ENCODE measurements at regions not wholly inside any gene's neighbourhood (a gene's known extent, or its start where the extent isn't known, plus 50 kb on each side); places are given as distances from the start of the nearest gene placed in this dataset.

DNA sequence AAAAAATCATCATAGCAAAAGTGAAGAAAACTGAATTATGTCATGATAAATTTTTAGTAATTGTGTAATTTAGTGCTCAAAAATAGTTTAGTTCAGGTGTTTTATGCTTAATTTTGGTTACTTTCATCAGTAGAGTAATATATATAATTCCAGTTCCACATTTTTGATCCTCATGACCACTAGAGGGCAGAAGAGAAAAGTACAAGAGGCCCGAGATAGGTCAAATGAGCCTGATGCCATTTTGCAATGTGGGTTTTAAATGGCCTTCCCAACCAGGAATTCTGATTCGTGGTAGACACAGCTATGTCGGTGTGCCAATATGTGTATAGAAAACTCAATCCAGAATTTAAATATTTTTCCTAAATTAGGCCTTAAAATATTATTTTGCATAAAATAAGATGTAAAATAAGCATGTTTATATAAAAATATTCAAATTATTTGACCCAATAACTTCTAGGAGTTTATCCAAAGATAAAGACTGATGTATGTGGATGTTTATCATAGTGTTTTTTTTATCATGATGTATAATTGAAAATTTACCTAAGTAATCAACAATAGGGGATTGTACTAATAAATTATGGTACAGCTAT lies 159.7 kb upstream of the RPS6KA2 start:
- no CpG with 5 or more reads among the region's 3 CpGs for WGBS (ENCODE audit: insufficient coverage)
- no peaks in the 10 kb centered on the region for H3K27me3 ChIP-seq (ENCODE audit: control insufficient read depth, insufficient read depth, low read length)
- no peak overlapping the region for H3K4me3 ChIP-seq (ENCODE audit: low read length)
- DNase-seq, result peak; percentile 71
- H3K36me3 ChIP-seq (ENCODE audit: control insufficient read depth, insufficient read depth, low read length), result no peaks in the 10 kb centered on the region
- no peaks in the 10 kb centered on the region for H3K9me3 ChIP-seq (replicated peaks; ENCODE audit: control insufficient read depth, low read depth, low read length)
- no peak overlapping the region for H3K27ac ChIP-seq (ENCODE audit: low read length)
- no peaks in the 10 kb centered on the region for H3K4me1 ChIP-seq (ENCODE audit: control insufficient read depth, insufficient read depth, low read length)

GRCh38 chr6:166785131-166785530 lies 158.1 kb upstream of the RPS6KA2 start:
- H3K4me1 ChIP-seq (ENCODE audit: control insufficient read depth, insufficient read depth, low read length), result no peaks in the 10 kb centered on the region
- no peak overlapping the region for H3K4me3 ChIP-seq (ENCODE audit: low read length)
- DNase-seq, result no peak
- H3K9me3 ChIP-seq (replicated peaks; ENCODE audit: control insufficient read depth, low read depth, low read length), result no peaks in the 10 kb centered on the region
- H3K27me3 ChIP-seq (ENCODE audit: control insufficient read depth, insufficient read depth, low read length), result no peaks in the 10 kb centered on the region
- no peaks in the 10 kb centered on the region for H3K36me3 ChIP-seq (ENCODE audit: control insufficient read depth, insufficient read depth, low read length)
- 96% methylated on average over 2 of the region's 6 CpGs for WGBS (ENCODE audit: insufficient coverage)
- H3K27ac ChIP-seq (ENCODE audit: low read length), result no peak overlapping the region

GRCh38 chr6:166784691-166785090 lies 157.6 kb upstream of the RPS6KA2 start:
- H3K4me3 ChIP-seq (ENCODE audit: low read length), result no peak overlapping the region
- H3K27me3 ChIP-seq (ENCODE audit: control insufficient read depth, insufficient read depth, low read length), result no peaks in the 10 kb centered on the region
- H3K4me1 ChIP-seq (ENCODE audit: control insufficient read depth, insufficient read depth, low read length), result no peaks in the 10 kb centered on the region
- no peaks in the 10 kb centered on the region for H3K9me3 ChIP-seq (replicated peaks; ENCODE audit: control insufficient read depth, low read depth, low read length)
- DNase-seq, result no peak
- no peaks in the 10 kb centered on the region for H3K36me3 ChIP-seq (ENCODE audit: control insufficient read depth, insufficient read depth, low read length)
- no peak overlapping the region for H3K27ac ChIP-seq (ENCODE audit: low read length)
- 64% methylated on average over 3 of the region's 7 CpGs for WGBS (ENCODE audit: insufficient coverage)

- H3K4me3 ChIP-seq (ENCODE audit: low read length), result no peak overlapping the region
- H3K4me1 ChIP-seq (ENCODE audit: control insufficient read depth, insufficient read depth, low read length), result no peaks in the 10 kb centered on the region
- H3K27me3 ChIP-seq (ENCODE audit: control insufficient read depth, insufficient read depth, low read length), result no peaks in the 10 kb centered on the region
- H3K27ac ChIP-seq (ENCODE audit: low read length), result no peak overlapping the region
- no peaks in the 10 kb centered on the region for H3K36me3 ChIP-seq (ENCODE audit: control insufficient read depth, insufficient read depth, low read length)
- DNase-seq, result no peak
- H3K9me3 ChIP-seq (replicated peaks; ENCODE audit: control insufficient read depth, low read depth, low read length), result no peaks in the 10 kb centered on the region
- WGBS (ENCODE audit: insufficient coverage), result 71% methylated on average over 10 of the region's 10 CpGs
These were observed 155.5 kb upstream of the RPS6KA2 start for GRCh38 chr6:166782520-166782919.

DNA sequence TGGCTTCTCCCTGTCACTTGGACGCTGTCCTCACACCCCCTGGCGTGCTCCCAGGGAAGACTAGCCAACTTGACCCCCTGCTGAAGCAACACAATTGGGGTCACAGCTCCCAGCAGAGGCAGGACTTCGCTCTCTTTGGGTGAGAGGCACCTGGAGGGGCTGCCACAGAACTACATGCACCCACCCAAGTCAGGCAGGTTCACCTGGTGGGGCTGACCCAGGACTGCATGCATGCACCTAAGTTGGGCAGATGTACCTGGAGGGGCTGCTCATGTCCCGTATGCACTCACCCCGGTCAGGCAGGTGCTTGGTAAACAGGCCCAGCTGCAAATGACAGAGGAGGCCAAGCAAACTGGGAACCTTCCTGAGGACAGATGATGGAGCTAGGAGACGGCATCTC lies 154.3 kb upstream of the RPS6KA2 start:
- Histone ChIP-seq H3K27me3 (ENCODE audit: control insufficient read depth, insufficient read depth, low read length) (peaks cover 5% of the 10 kb centered on the region), H3K9me3 (replicated peaks; ENCODE audit: control insufficient read depth, low read depth, low read length) (no peaks in the 10 kb centered on the region)
- WGBS (ENCODE audit: insufficient coverage), result 66% methylated on average over 5 of the region's 6 CpGs

DNA sequence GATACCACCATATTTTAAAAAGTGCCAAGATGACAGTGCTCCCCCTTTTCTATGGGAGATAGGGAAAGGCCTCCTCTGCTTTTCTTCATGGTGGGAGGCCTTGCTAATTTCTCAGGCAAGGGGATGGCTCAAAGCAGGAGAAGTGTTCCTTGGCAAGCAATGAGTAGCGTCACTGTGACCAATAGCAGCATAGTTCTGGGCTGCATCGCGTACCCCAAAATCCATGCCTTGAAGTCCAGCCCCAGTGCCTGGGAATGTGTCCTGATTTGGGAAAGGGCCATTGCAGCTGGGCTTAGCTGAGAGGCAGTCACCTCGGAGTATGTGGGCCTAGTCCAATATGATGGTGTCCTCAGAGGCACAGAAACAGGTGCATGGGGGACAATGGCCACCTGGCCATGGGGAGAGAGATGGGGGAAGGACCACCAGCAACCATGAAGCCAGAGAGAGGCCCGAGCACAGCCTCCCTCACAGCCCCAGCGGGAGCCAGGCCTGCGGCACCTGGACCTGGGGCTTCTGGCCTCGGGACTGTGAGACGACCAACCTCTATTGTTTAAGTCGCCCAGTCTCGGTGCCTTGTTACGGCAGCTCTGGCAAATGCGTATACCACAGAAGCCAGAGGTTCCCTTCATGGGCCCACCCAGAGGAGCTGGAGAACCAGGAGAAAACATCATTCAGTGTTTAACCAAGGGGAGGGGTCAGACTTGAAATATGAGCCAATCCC lies 153.1 kb upstream of the RPS6KA2 start:
- no peak overlapping the region for H3K27ac ChIP-seq (ENCODE audit: low read length)
- peaks cover 11% of the 10 kb centered on the region for H3K27me3 ChIP-seq (ENCODE audit: control insufficient read depth, insufficient read depth, low read length)
- no peak for DNase-seq
- WGBS (ENCODE audit: insufficient coverage), result 59% methylated on average over 11 of the region's 13 CpGs
- no peak overlapping the region for H3K4me3 ChIP-seq (ENCODE audit: low read length)
- no peaks in the 10 kb centered on the region for H3K9me3 ChIP-seq (replicated peaks; ENCODE audit: control insufficient read depth, low read depth, low read length)
- H3K4me1 ChIP-seq (ENCODE audit: control insufficient read depth, insufficient read depth, low read length), result no peaks in the 10 kb centered on the region
- H3K36me3 ChIP-seq (ENCODE audit: control insufficient read depth, insufficient read depth, low read length), result no peaks in the 10 kb centered on the region

More for the DNA sequence above, 154.3 kb upstream of the RPS6KA2 start:
- no peak for DNase-seq
- Histone ChIP-seq H3K36me3 (ENCODE audit: control insufficient read depth, insufficient read depth, low read length) (no peaks in the 10 kb centered on the region), H3K4me3 (ENCODE audit: low read length) (no peak overlapping the region), H3K4me1 (ENCODE audit: control insufficient read depth, insufficient read depth, low read length) (no peaks in the 10 kb centered on the region), H3K27ac (ENCODE audit: low read length) (no peak overlapping the region)

DNA sequence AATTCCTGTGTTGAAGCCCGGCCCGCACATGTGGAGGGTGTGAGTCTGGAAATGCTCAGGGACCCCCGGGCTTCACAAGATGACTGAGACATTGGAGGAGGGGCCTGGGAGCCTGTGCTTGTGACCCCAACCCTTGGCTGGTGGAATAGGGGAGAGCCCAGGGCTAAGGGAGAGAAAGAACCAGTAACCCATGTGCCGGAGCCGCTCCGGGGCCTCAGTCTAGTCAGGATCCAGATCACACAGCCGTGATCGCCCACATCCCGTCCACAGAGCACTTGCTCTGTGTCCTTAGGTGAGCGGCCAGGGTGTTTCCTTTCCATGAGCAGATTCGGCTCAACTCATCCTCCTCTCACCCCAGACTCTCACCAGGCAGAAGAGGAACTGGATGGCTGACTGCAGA lies 152.3 kb upstream of the RPS6KA2 start:
- Histone ChIP-seq H3K4me3 (ENCODE audit: low read length) (no peak overlapping the region), H3K9me3 (replicated peaks; ENCODE audit: control insufficient read depth, low read depth, low read length) (no peaks in the 10 kb centered on the region), H3K27ac (ENCODE audit: low read length) (no peak overlapping the region), H3K27me3 (ENCODE audit: control insufficient read depth, insufficient read depth, low read length) (peaks cover 14% of the 10 kb centered on the region), H3K4me1 (ENCODE audit: control insufficient read depth, insufficient read depth, low read length) (no peaks in the 10 kb centered on the region), H3K36me3 (ENCODE audit: control insufficient read depth, insufficient read depth, low read length) (no peaks in the 10 kb centered on the region)
- DNase-seq, result no peak
- WGBS (ENCODE audit: insufficient coverage), result 27% methylated on average over 3 of the region's 11 CpGs

DNA sequence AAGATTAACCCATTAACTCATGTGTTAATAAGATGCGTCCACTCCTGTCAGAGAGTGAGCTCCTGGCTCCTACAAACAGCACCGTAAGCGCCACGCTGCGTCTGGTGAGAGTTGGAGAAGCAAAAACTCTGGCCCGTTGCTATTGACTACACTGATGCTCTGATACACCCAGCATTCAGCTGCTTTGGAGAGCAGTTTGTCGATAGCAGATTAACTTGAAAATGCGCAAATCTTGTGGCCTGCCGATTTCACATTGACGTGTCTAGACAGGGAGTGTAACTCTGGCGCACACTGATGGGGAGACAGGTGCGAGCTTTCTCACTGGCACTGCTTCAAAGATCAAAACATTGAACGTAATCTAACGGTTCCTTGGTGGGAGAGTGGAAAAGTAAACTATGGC lies 151.7 kb upstream of the RPS6KA2 start:
- peaks cover 16% of the 10 kb centered on the region for H3K27me3 ChIP-seq (ENCODE audit: control insufficient read depth, insufficient read depth, low read length)
- no peak for DNase-seq
- H3K36me3 ChIP-seq (ENCODE audit: control insufficient read depth, insufficient read depth, low read length), result no peaks in the 10 kb centered on the region
- no peaks in the 10 kb centered on the region for H3K9me3 ChIP-seq (replicated peaks; ENCODE audit: control insufficient read depth, low read depth, low read length)
- no peaks in the 10 kb centered on the region for H3K4me1 ChIP-seq (ENCODE audit: control insufficient read depth, insufficient read depth, low read length)
- no peak overlapping the region for H3K27ac ChIP-seq (ENCODE audit: low read length)
- H3K4me3 ChIP-seq (ENCODE audit: low read length), result no peak overlapping the region
- WGBS (ENCODE audit: insufficient coverage), result 83% methylated on average over 13 of the region's 14 CpGs

GRCh38 chr6:166778046-166778445 lies 151.0 kb upstream of the RPS6KA2 start:
- no peaks in the 10 kb centered on the region for H3K4me1 ChIP-seq (ENCODE audit: control insufficient read depth, insufficient read depth, low read length)
- WGBS (ENCODE audit: insufficient coverage), result 68% methylated on average over 5 of the region's 9 CpGs
- H3K9me3 ChIP-seq (replicated peaks; ENCODE audit: control insufficient read depth, low read depth, low read length), result no peaks in the 10 kb centered on the region
- no peaks in the 10 kb centered on the region for H3K36me3 ChIP-seq (ENCODE audit: control insufficient read depth, insufficient read depth, low read length)
- H3K4me3 ChIP-seq (ENCODE audit: low read length), result no peak overlapping the region
- peaks cover 19% of the 10 kb centered on the region for H3K27me3 ChIP-seq (ENCODE audit: control insufficient read depth, insufficient read depth, low read length)
- H3K27ac ChIP-seq (ENCODE audit: low read length), result no peak overlapping the region
- no peak for DNase-seq

DNA sequence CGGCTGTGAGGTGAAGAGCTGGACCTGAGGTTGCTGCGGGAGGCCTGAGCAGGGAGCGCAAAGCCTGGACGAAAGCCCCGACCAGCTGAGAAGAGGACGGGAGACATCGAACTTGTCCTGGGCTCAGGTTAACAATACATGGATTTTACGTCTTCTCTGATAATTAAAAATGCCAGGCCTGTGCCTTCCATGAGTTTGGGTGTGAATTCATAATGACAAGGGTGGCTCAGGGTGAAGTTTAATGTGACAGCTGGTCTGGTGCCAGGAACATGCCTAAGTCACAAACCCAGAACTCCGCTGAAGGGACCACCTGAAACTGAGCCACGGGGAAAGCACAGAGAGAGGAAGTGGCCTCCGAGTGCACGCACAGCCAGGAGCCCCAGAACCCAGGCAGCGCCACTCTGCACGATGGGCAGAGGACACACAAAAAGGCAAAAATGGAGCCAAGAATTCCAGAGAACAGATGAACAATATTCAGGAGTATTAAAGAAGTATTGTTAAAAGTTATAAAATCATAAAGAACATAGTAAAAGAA lies 150.1 kb upstream of the RPS6KA2 start:
- Histone ChIP-seq H3K27me3 (ENCODE audit: control insufficient read depth, insufficient read depth, low read length) (peaks cover 23% of the 10 kb centered on the region), H3K9me3 (replicated peaks; ENCODE audit: control insufficient read depth, low read depth, low read length) (no peaks in the 10 kb centered on the region), H3K36me3 (ENCODE audit: control insufficient read depth, insufficient read depth, low read length) (no peaks in the 10 kb centered on the region), H3K27ac (ENCODE audit: low read length) (no peak overlapping the region), H3K4me3 (ENCODE audit: low read length) (no peak overlapping the region), H3K4me1 (ENCODE audit: control insufficient read depth, insufficient read depth, low read length) (no peaks in the 10 kb centered on the region)
- no peak for DNase-seq
- WGBS (ENCODE audit: insufficient coverage), result 56% methylated on average over 13 of the region's 14 CpGs

Measured in muscle of leg (tissue), 3 donors.